Endodermal cell (in vitro differentiated cells): ENCODE measurements at regions not wholly inside any gene's neighbourhood (a gene's known extent, or its start where the extent isn't known, plus 50 kb on each side); places are given as distances from the start of the nearest gene placed in this dataset.

Experiments used
- DNase-seq: peaks from one replicate; pipeline ENCODE4 v3.0.0-alpha.2; 2017
- H3K27ac ChIP-seq: 2 replicates; pipeline ENCODE4 v1.5.1; 2013; ENCODE audit warnings: mild to moderate bottlenecking, low read depth, low read length, moderate library complexity
- H3K27me3 ChIP-seq: 2 replicates; pipeline ENCODE4 v1.6.1; 2013; ENCODE audit warnings: mild to moderate bottlenecking, low read length, moderate library complexity; ENCODE audit not compliant: insufficient read depth, control insufficient read depth, poor library complexity, severe bottlenecking
- H3K36me3 ChIP-seq: 2 replicates; pipeline ENCODE4 v1.7.0; 2013; ENCODE audit warnings: mild to moderate bottlenecking, low read length, moderate library complexity; ENCODE audit not compliant: control insufficient read depth, insufficient read depth
- H3K4me1 ChIP-seq: one replicate; pipeline ENCODE4 v1.7.0; 2013; ENCODE audit warnings: low read length; ENCODE audit not compliant: control insufficient read depth, insufficient read depth
- H3K4me3 ChIP-seq: 2 replicates; pipeline ENCODE4 v1.5.1; 2013; ENCODE audit warnings: mild to moderate bottlenecking, low read length, moderate library complexity
- H3K9ac ChIP-seq: 2 replicates; pipeline ENCODE4 v1.6.1; 2013; ENCODE audit warnings: mild to moderate bottlenecking, low read length, moderate library complexity; ENCODE audit not compliant: poor library complexity, severe bottlenecking; ENCODE audit errors: extremely low read depth
- H3K9me3 ChIP-seq: 2 replicates; pipeline ENCODE4 v1.6.1; 2013; ENCODE audit warnings: mild to moderate bottlenecking, low read length, moderate library complexity; ENCODE audit not compliant: control insufficient read depth
- H3K27ac Mint-ChIP-seq: 2 replicates; pipeline ENCODE4 v1.8.0; 2020; ENCODE audit warnings: mixed read lengths
- H3K27me3 Mint-ChIP-seq: 2 replicates; pipeline ENCODE4 v1.8.0; 2021; ENCODE audit warnings: mild to moderate bottlenecking, mixed read lengths; ENCODE audit not compliant: insufficient read depth
- H3K36me3 Mint-ChIP-seq: 2 replicates; pipeline ENCODE4 v1.8.0; 2020; ENCODE audit warnings: low read depth, mixed read lengths
- H3K4me1 Mint-ChIP-seq: 2 replicates; pipeline ENCODE4 v1.8.0; 2020; ENCODE audit warnings: mixed read lengths
- H3K4me3 Mint-ChIP-seq: 2 replicates; pipeline ENCODE4 v1.8.0; 2020; ENCODE audit warnings: mild to moderate bottlenecking, moderate library complexity, mixed read lengths
- H3K9me3 Mint-ChIP-seq: 2 replicates; pipeline ENCODE4 v1.8.0; 2020; ENCODE audit warnings: mild to moderate bottlenecking, mixed read lengths
- whole genome bisulfite sequencing, 2 experiments: methylation state at CpG; one replicate each; pipeline versions ENCODE4 v1.1.5 to v1.1.7; 2013; ENCODE audit warnings: missing lambda C conversion rate in 2 of 2, mixed read lengths in 1 of 2; ENCODE audit not compliant: insufficient coverage in 1 of 2, insufficient read length in 1 of 2; 5-methylcytosine and 5-hydroxymethylcytosine counted together
- TF ChIP-seq, protein P1 (sequence below): fragments of 200-600 bp; sonication (generic); conservative IDR thresholded peaks from 2 replicates; pipeline ENCODE4 v1.5.0; 2021; ENCODE audit warnings: antibody characterized with exemption, mild to moderate bottlenecking

- peaks cover 76% of the 10 kb centered on the region for H3K9me3 Mint-ChIP-seq
These were observed 126.2 kb upstream of the ZDHHC15 start for GRCh38 chrX:75648803-75649588.

DNA sequence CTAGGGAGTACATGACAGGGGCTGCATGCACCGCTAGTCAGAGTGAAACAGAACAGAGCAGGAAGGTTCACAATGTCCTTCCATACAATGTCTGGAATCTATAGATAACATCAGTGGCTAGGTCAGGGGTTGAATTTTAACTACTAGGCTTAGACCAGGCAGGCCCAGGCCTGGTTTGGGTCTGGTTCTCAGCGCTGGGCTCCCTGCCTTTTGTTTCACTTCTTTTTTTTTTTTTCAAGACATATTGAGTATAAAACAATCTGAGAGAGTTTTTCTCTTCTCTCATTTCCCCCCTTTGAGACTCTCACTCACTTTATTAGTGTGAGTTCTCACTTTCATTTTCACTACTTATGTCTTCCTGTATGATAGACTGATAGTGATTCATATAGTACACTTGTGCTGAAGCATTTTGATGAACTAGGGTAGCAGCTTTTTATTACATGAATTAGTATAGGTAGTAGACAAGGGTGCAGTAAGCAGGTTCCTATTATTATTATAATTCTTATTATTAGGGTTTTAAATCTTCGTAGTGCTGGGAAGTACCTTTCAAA, 120.0 kb upstream of the ZDHHC15 start:
- Histone ChIP-seq H3K27me3 (no peaks in the 10 kb centered on the region), H3K9me3 (no peaks in the 10 kb centered on the region), H3K27ac (no peak overlapping the region), H3K36me3 (no peaks in the 10 kb centered on the region), H3K4me3 (no peak overlapping the region), H3K9ac (no peak overlapping the region), H3K4me1 (no peaks in the 10 kb centered on the region)
- H3K27ac Mint-ChIP-seq, result no peak overlapping the region
- H3K9me3 Mint-ChIP-seq, result peaks cover 75% of the 10 kb centered on the region
- no peaks in the 10 kb centered on the region for H3K27me3 Mint-ChIP-seq
- no peaks in the 10 kb centered on the region for H3K36me3 Mint-ChIP-seq
- TF ChIP-seq, protein P1, sequence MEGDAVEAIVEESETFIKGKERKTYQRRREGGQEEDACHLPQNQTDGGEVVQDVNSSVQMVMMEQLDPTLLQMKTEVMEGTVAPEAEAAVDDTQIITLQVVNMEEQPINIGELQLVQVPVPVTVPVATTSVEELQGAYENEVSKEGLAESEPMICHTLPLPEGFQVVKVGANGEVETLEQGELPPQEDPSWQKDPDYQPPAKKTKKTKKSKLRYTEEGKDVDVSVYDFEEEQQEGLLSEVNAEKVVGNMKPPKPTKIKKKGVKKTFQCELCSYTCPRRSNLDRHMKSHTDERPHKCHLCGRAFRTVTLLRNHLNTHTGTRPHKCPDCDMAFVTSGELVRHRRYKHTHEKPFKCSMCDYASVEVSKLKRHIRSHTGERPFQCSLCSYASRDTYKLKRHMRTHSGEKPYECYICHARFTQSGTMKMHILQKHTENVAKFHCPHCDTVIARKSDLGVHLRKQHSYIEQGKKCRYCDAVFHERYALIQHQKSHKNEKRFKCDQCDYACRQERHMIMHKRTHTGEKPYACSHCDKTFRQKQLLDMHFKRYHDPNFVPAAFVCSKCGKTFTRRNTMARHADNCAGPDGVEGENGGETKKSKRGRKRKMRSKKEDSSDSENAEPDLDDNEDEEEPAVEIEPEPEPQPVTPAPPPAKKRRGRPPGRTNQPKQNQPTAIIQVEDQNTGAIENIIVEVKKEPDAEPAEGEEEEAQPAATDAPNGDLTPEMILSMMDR, result no peak
- no peak overlapping the region for H3K4me3 Mint-ChIP-seq
- 85% methylated on average over 2 of the region's 3 CpGs; no CpG with 5 or more reads in 1 of the 2 experiments for WGBS, 2 experiments
- no peaks in the 10 kb centered on the region for H3K4me1 Mint-ChIP-seq
- no peak for DNase-seq

More at GRCh38 chrX:75648803-75649588, 126.2 kb upstream of the ZDHHC15 start:
- H3K9me3 ChIP-seq, result no peaks in the 10 kb centered on the region
- DNase-seq, result no peak
- peaks cover 4% of the 10 kb centered on the region for H3K36me3 Mint-ChIP-seq
- H3K27me3 ChIP-seq, result no peaks in the 10 kb centered on the region
- no peak overlapping the region for H3K9ac ChIP-seq
- no peak overlapping the region for H3K4me3 ChIP-seq
- 90 to 93% methylated on average over 3 to 16 of the region's 16 CpGs for WGBS, 2 experiments
- H3K27ac Mint-ChIP-seq, result no peak overlapping the region
- no peaks in the 10 kb centered on the region for H3K36me3 ChIP-seq
- no peak overlapping the region for H3K4me3 Mint-ChIP-seq
- H3K27me3 Mint-ChIP-seq, result no peaks in the 10 kb centered on the region
- H3K4me1 ChIP-seq, result no peaks in the 10 kb centered on the region
- H3K4me1 Mint-ChIP-seq, result no peaks in the 10 kb centered on the region
- TF ChIP-seq, protein P1, result no peak
- no peak overlapping the region for H3K27ac ChIP-seq

- no peak overlapping the region for H3K4me3 Mint-ChIP-seq
- Histone ChIP-seq H3K27me3 (no peaks in the 10 kb centered on the region), H3K36me3 (no peaks in the 10 kb centered on the region), H3K4me3 (no peak overlapping the region), H3K9ac (no peak overlapping the region), H3K27ac (no peak overlapping the region), H3K9me3 (no peaks in the 10 kb centered on the region), H3K4me1 (no peaks in the 10 kb centered on the region)
- peaks cover 2% of the 10 kb centered on the region for H3K27me3 Mint-ChIP-seq
- TF ChIP-seq, protein P1, result no peak
- 80% methylated on average over 3 of the region's 3 CpGs; no CpG with 5 or more reads in 1 of the 2 experiments for WGBS, 2 experiments
- DNase-seq, result no peak
- no peak overlapping the region for H3K27ac Mint-ChIP-seq
- H3K4me1 Mint-ChIP-seq, result no peaks in the 10 kb centered on the region
- H3K36me3 Mint-ChIP-seq, result peaks cover 8% of the 10 kb centered on the region
- H3K9me3 Mint-ChIP-seq, result peaks cover 70% of the 10 kb centered on the region
These were observed 115.5 kb upstream of the ZDHHC15 start for GRCh38 chrX:75638332-75638731.
